ENCODE measurements at regions not wholly inside any gene's neighbourhood (a gene's known extent, or its start where the extent isn't known, plus 50 kb on each side); places are given as distances from the start of the nearest gene placed in this dataset.

- TF ChIP-seq LARP7 (IDR thresholded peaks at IDR 0.05): no peak
- no peak for TF ChIP-seq ELK1 (IDR thresholded peaks at IDR 0.05; ENCODE audit: low read depth, low read length)
- no peak for TF ChIP-seq JUNB (IDR thresholded peaks at IDR 0.05)
These were observed 366.0 kb upstream of the GRIA3 start (continued) for GRCh38 chrX:122818068-122818467.

GRCh38 chrX:122833230-122833629 lies 350.8 kb upstream of the GRIA3 start:
- Histone ChIP-seq H3K9ac (ENCODE audit: control insufficient read depth, insufficient read depth, low read length) (no peak overlapping the region), H3K79me2 (ENCODE audit: control insufficient read depth, insufficient read depth, low read length) (no peaks in the 10 kb centered on the region), H3K4me1 (ENCODE audit: control insufficient read depth, insufficient read depth, low read length) (no peaks in the 10 kb centered on the region), H2AFZ (ENCODE audit: control insufficient read depth, low read depth, low read length) (no peak overlapping the region), H3K4me2 (ENCODE audit: control insufficient read depth, insufficient read depth) (no peak overlapping the region), H3K36me3 (ENCODE audit: control insufficient read depth in 2 of 2, insufficient read depth in 2 of 2, low read length in 1 of 2) (no peaks in the 10 kb centered on the region), H3K4me3 (no peak overlapping the region), H4K20me1 (ENCODE audit: control insufficient read depth, insufficient read depth) (no peaks in the 10 kb centered on the region), H3K27ac (ENCODE audit: control insufficient read depth, insufficient read depth) (no peak overlapping the region), H3K27me3 (replicated peaks in 1 of 2; ENCODE audit: control insufficient read depth in 2 of 2, insufficient read depth in 2 of 2, low read length in 1 of 2) (no peaks in the 10 kb centered on the region), H3K9me3 (replicated peaks; ENCODE audit: control insufficient read depth, insufficient read depth, low read length) (no peaks in the 10 kb centered on the region)
- in situ Hi-C loops (cut with MboI): no loop called here
- ChIA-PET CTCF (no interaction called here), POLR2A (no interaction called here), SMC1A (ENCODE audit: uncharacterized antibody, unreplicated experiment) (no interaction called here), RAD21 (ENCODE audit: unreplicated experiment) (no interaction called here)
- no peak for DNase-seq (ENCODE audit: low read depth, low spot score)
- no TSS peak for BruUV-seq (replicated peaks)
- intact Hi-C loops (cut with micrococcal nuclease; ENCODE audit: unreplicated experiment): no loop called here
- FAIRE-seq: no peak
- WGBS (ENCODE audit: insufficient coverage, insufficient replicate concordance, low lambda C conversion rate, missing lambda C conversion rate): 27% methylated on average over 6 of the region's 6 CpGs
- ATAC-seq: no peak
- TF ChIP-seq RELB (IDR thresholded peaks at IDR 0.05; ENCODE audit: low read depth) (no peak), BHLHE40 (IDR thresholded peaks at IDR 0.05; ENCODE audit: borderline replicate concordance in 1 of 2, low read depth in 2 of 2, low read length in 1 of 2) (no peak), BRCA1 (IDR thresholded peaks at IDR 0.05; ENCODE audit: low read depth, low read length) (no peak), E4F1 (IDR thresholded peaks at IDR 0.05; ENCODE audit: borderline replicate concordance, partially characterized antibody) (no peak), SMAD1 (IDR thresholded peaks at IDR 0.05; ENCODE audit: low read depth, partially characterized antibody) (no peak), SRF (IDR thresholded peaks at IDR 0.05; ENCODE audit: low read depth in 2 of 2, low read length in 2 of 2) (no peak), ETV6 (conservative IDR thresholded peaks at IDR 0.05 in 1 of 2, IDR thresholded peaks at IDR 0.05 in 1 of 2; ENCODE audit: borderline replicate concordance in 1 of 2, low read depth in 1 of 2) (no peak), ELK1 (IDR thresholded peaks at IDR 0.05; ENCODE audit: low read depth, low read length) (no peak), IKZF2 (IDR thresholded peaks at IDR 0.05) (no peak), NFXL1 (IDR thresholded peaks at IDR 0.05; ENCODE audit: borderline replicate concordance) (no peak), FOXK2 (IDR thresholded peaks at IDR 0.05) (no peak)

Measured in GM12878 (cell line).